ENCODE measurements at regions not wholly inside any gene's neighbourhood (a gene's known extent, or its start where the extent isn't known, plus 50 kb on each side); places are given as distances from the start of the nearest gene placed in this dataset.

- TF ChIP-seq NRF1 (IDR thresholded peaks at IDR 0.05; ENCODE audit: low read depth, low read length) (no peak), FOSL1 (IDR thresholded peaks at IDR 0.05; ENCODE audit: insufficient read depth, low read depth, low read length) (no peak), PHF8 (conservative IDR thresholded peaks at IDR 0.05; ENCODE audit: low read depth, low read length) (no peak), CBX5 (IDR thresholded peaks at IDR 0.05; ENCODE audit: low read depth, low read length) (no peak), USF2 (IDR thresholded peaks at IDR 0.05; ENCODE audit: low read length) (no peak), SUZ12 (IDR thresholded peaks at IDR 0.05; ENCODE audit: low read length) (no peak), CEBPB (IDR thresholded peaks at IDR 0.05; ENCODE audit: low read depth, low read length) (no peak), MAFK (IDR thresholded peaks at IDR 0.05; ENCODE audit: low read depth, low read length) (no peak), TCF12 (IDR thresholded peaks at IDR 0.05; ENCODE audit: low read depth, low read length) (no peak), CBX8 (IDR thresholded peaks at IDR 0.05; ENCODE audit: borderline replicate concordance, low read depth, low read length) (no peak), E2F6 (IDR thresholded peaks at IDR 0.05) (no peak), TAF7 (optimal IDR thresholded peaks at IDR 0.05; ENCODE audit: borderline replicate concordance, low read depth, low read length) (no peak)
- no peak overlapping the region for H3K4ac ChIP-seq (replicated peaks; ENCODE audit: insufficient read length, low read depth, low read length)
- H3K79me2 ChIP-seq (ENCODE audit: control insufficient read depth in 1 of 2, insufficient read depth in 2 of 2, low read length in 2 of 2): no peaks in the 10 kb centered on the region
- H4K20me1 ChIP-seq (replicated peaks in 1 of 2; ENCODE audit: control insufficient read depth in 1 of 2, insufficient read depth in 2 of 2, low read length in 2 of 2): no peaks in the 10 kb centered on the region
- no peak overlapping the region for H4K8ac ChIP-seq (ENCODE audit: extremely low read depth, insufficient read depth, low read length)
- no peak overlapping the region for H2BK15ac ChIP-seq (ENCODE audit: low read length)
- no peak overlapping the region for H3K18ac ChIP-seq (ENCODE audit: extremely low read depth, low read length)
- no peak overlapping the region for H3K4me3 ChIP-seq (ENCODE audit: extremely low read depth in 1 of 4, insufficient read depth in 2 of 4, low read depth in 3 of 4, low read length in 4 of 4)
- H3K9ac ChIP-seq (replicated peaks in 1 of 4; ENCODE audit: extremely low read depth in 1 of 4, low read depth in 3 of 4, low read length in 3 of 4): no peak overlapping the region
- H3K14ac ChIP-seq (ENCODE audit: insufficient read length): no peak overlapping the region
- H2BK12ac ChIP-seq (ENCODE audit: low read depth, low read length): no peak overlapping the region
- no peak overlapping the region for H2AFZ ChIP-seq (ENCODE audit: low read length)
- FAIRE-seq (no peak), DNase-seq (ENCODE audit: low read depth in 1 of 2, low spot score in 2 of 2) (no peak)
- no peak overlapping the region for H4K5ac ChIP-seq (ENCODE audit: insufficient read length, low read depth, low read length)
- WGBS, 2 experiments (ENCODE audit: extremely low coverage in 1 of 2, insufficient coverage in 1 of 2, insufficient read length in 1 of 2, insufficient replicate concordance in 2 of 2, low coverage in 1 of 2, low lambda C conversion rate in 2 of 2, missing lambda C conversion rate in 1 of 2): 96% methylated on average over 7 of the region's 7 CpGs; no CpG with 5 or more reads in 1 of the 2 experiments
- no peaks in the 10 kb centered on the region for H3K23me2 ChIP-seq (ENCODE audit: low read depth, low read length)
- ChIA-PET POLR2A (ENCODE audit: partially characterized antibody) (no interaction called here), CTCF (ENCODE audit: partially characterized antibody) (interaction anchor here (0.9 kb wide), 1 partner anchor 208 kb away, joined by 3 read pairs; no protein-coding TSS in a partner anchor)
- no peaks in the 10 kb centered on the region for H3K79me1 ChIP-seq (ENCODE audit: low read depth, low read length)
- H4K91ac ChIP-seq (replicated peaks; ENCODE audit: insufficient read length, low read length): no peak overlapping the region
- H2BK20ac ChIP-seq (ENCODE audit: low read length): no peak overlapping the region
- H2AK5ac ChIP-seq (ENCODE audit: low read depth, low read length): no peak overlapping the region
- H2BK5ac ChIP-seq (ENCODE audit: low read depth, low read length): no peak overlapping the region
- H3K9me3 ChIP-seq (ENCODE audit: insufficient read depth in 2 of 2, low read depth in 1 of 2, low read length in 1 of 2): peaks cover 8 to 12% of the 10 kb centered on the region in 2 experiments; a peak in 3 of 4 replicates
- H3K27ac ChIP-seq (ENCODE audit: low read depth, low read length): no peak overlapping the region
- no peaks in the 10 kb centered on the region for H3K27me3 ChIP-seq (replicated peaks in 1 of 4; ENCODE audit: control insufficient read depth in 3 of 4, extremely low read depth in 1 of 4, insufficient read depth in 3 of 4, low read length in 3 of 4)
- H2BK120ac ChIP-seq (replicated peaks; ENCODE audit: low read depth, low read length): no peak overlapping the region
- no peaks in the 10 kb centered on the region for H3K36me3 ChIP-seq (ENCODE audit: control insufficient read depth in 2 of 4, insufficient read depth in 4 of 4, low read length in 3 of 4)
- H3K4me2 ChIP-seq (ENCODE audit: insufficient read depth in 1 of 2, low read depth in 2 of 2, low read length in 2 of 2): no peak overlapping the region
- peaks cover 0 to 6% (median 1%) of the 10 kb centered on the region in 4 experiments; a peak in 2 of 7 replicates for H3K4me1 ChIP-seq (replicated peaks in 1 of 4; ENCODE audit: control insufficient read depth in 3 of 4, insufficient read depth in 4 of 4, low read length in 3 of 4)
- H3K23ac ChIP-seq (ENCODE audit: insufficient read length): no peak overlapping the region
- H3K56ac ChIP-seq (replicated peaks; ENCODE audit: insufficient read length, low read depth, low read length): no peak overlapping the region
These were observed 311.2 kb downstream of the CMPK2 start for GRCh38 chr2:6554466-6554865.

Data from H1 (cell line).